Erythroblast (primary cell): ENCODE measurements at regions not wholly inside any gene's neighbourhood (a gene's known extent, or its start where the extent isn't known, plus 50 kb on each side); places are given as distances from the start of the nearest gene placed in this dataset.

Experiments
- DNase-seq, 2 experiments: peaks; one replicate each; lab custom pipeline; 2025; lab: John Stamatoyannopoulos, UW
- GATA1 ChIP-seq: IDR thresholded peaks from 2 replicates; pipeline ENCODE4 v1.6.1; 2011; ENCODE audit warnings: low read depth, mild to moderate bottlenecking, control low read depth, low read length, moderate library complexity
- POLR2A ChIP-seq: IDR thresholded peaks from 2 replicates; pipeline ENCODE4 v1.6.1; 2011; ENCODE audit warnings: mild to moderate bottlenecking, low read length

DNA sequence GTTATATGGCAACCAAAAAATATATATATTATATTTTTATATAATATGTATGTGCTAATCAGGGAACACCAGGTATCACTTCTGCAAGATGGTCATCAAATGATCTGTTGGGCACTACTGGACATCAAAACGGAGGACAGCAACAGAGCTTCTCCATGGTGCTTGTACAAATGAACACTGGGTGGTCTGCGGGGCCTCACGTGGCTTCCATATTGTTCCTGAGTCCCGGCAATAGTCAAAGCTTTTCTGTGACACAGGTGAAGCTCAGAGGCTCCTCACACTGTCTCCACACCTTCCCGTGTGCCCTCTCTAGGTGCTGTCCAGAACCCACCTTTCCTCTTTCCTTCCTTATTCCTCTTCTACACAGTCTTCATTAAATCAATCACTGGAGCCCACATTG, 149.9 kb upstream of the PIRT start:
- TF ChIP-seq POLR2A (no peak), GATA1 (no peak)
- no peak for DNase-seq

DNA sequence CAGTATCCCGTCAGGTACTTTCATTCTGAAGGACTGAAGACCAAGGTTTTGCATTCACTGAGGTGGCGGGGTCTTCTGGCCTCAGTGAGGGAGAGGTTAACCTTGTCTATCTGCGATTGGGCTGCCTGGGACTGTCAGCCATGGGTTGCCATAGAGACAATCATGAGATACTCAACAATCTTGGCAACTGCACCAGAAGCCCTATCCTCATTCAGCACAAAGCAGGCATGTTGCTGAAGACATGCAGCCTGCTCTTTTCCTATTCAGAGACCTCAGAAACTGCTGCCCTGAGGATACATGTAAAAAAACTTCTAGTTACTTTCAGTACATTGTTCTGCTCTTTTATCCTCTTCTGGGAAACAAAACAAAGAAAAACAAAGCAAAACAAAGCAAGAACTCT, 146.3 kb upstream of the PIRT start:
- TF ChIP-seq POLR2A (no peak), GATA1 (no peak)
- DNase-seq, result no peak

DNA sequence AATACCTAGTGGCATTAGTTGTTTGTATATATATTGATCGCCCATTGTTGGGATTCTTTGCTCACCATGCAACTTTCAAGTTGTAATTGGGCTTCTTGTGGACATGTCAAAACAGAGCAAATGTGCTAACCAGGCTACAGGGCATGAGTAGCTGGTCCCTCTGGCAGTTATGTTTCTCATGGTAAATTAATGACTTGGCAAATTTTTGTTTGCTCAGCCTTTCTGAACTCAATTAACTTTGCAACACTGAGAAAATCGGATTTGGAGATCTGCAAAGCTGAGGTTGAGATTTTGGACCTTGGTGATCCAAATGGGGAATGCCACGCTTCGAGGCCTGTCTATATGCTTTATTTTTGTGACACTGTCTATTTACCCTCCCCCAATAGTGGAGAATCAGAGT, 138.5 kb upstream of the PIRT start:
- no peak for DNase-seq
- TF ChIP-seq GATA1 (no peak), POLR2A (no peak)

DNA sequence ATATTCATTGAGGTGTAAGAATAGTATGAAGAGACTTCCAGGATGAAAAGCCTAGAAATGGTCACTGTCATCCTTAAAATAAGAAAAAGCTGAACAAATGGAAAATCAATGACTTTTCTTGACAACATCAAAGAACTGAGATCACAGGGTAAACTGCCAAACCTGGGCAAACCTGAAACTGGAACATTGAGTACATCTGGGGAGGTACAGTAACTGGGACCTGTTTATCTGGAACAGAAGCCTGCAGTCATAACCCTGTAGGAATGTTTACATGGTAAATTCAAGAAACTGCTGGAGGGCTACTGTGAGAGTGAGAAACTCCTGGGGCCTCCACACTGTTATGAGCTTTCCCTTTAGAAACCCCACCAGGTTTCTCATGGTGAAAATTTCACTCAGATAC, 130.1 kb upstream of the PIRT start:
- no peak for DNase-seq
- TF ChIP-seq GATA1 (no peak), POLR2A (no peak)

DNA sequence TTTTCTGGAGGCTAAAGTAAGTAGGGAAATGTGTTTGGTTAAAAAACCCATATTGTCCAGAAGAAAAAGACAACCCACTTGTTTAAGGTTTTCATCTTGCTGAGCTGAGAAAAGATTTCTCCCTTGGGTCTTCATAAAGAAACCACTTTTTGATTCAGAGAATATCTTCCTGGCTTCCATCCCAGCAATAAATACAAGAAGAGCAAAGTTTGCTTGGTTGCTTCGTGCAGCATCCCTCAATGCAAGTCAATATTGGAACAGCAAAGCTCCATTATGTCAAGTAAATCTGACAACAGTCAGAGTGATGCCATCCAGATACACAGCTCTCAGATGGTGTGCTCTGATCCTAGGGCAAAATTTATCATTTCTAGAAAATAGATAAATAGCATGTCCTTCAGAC, 118.9 kb upstream of the PIRT start:
- no peak for DNase-seq
- TF ChIP-seq POLR2A (no peak), GATA1 (no peak)

GRCh38 chr17:10944819-10945218, 106.9 kb upstream of the PIRT start:
- TF ChIP-seq POLR2A (no peak), GATA1 (no peak)
- DNase-seq, result no peak

DNA sequence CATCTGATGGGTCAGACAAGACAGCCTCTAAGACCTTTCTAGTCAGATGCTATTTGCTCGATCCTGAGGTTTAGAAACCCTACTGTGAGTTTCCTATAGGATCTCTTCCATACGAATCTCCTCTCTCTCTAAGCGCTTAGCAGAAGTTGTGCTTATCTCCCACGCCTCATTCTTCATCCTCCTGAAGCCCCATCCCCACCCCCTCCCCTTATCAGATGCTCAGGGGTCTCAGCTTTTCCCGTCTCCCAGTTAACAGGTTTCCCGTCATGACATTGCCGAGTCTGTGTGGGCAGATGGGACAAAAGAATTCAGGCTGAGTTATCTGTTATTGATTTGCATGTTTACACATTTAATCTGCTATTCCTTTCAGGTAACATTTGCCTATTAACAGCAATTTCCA, 99.0 kb upstream of the PIRT start:
- TF ChIP-seq GATA1 (no peak), POLR2A (no peak)
- no peak for DNase-seq

DNA sequence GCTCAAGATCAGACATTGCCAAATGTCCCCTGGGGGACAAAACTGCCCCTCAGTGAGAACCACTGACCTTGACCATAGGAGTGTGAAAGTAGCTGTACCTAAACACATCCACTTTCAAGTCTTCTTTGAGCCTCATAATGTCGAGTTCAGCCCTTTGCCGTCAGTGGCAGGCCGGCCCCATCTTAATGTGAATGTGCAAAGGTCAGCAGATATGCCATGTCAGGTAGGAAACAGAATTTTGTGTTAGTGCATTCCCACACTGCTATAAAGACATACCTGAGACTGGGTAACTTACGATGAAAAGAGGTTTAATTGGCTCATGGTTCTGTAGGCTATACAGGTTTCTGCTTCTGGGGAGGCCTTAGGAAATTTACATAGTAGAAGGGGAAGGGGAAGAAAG, 95.1 kb upstream of the PIRT start:
- no peak for TF ChIP-seq POLR2A
- TF ChIP-seq GATA1, result no peak
- no peak for DNase-seq

DNA sequence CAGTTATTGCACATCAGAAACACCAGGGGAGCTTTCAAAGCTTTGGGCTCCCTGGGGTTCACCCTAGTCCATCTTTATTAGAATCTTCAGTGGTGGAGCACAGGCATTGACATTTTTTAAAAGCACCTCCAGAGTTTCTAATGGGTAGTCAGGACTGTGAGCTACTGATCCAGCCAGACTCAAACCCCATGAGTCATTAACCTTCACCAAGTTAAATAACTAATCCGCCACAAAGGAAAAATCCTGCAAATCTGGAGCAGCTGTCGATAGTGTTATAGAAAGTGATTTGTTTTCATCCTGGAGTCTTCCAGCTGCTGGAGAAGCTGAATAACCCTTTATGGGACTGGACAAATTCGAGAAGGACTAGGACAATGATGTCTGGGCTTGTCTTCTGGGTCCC, 93.2 kb upstream of the PIRT start:
- no peak for DNase-seq
- TF ChIP-seq GATA1 (no peak), POLR2A (no peak)

GRCh38 chr17:10927712-10928111, 89.8 kb upstream of the PIRT start:
- no peak for DNase-seq
- TF ChIP-seq GATA1, result no peak
- TF ChIP-seq POLR2A, result no peak

DNA sequence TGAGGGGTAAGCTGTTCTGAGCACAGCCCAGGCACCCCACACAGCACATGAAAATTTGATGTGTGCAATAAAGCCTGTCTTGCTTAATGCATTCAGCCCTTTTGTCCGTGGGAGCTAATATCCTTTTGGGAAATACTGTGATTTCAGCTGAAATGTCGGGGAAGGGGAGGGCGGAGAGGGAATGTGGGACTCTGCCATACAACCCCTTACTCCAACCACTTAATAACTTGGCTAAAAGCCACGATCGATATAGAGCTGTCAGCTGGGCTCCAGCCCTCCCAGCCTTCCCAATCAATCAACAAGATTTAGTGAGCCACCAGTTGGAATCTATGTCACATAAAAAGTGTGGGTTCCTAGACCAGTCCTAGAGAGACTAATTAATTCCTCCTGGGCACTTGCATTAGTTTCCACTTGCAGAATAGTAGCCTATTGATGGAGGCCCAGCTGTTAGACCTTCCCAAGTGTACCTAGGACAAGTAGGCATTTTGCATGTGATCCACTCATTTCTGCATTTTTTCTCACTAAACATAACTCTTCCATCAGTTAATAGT, 82.7 kb upstream of the PIRT start:
- DNase-seq, result no peak
- TF ChIP-seq POLR2A (no peak), GATA1 (no peak)

DNA sequence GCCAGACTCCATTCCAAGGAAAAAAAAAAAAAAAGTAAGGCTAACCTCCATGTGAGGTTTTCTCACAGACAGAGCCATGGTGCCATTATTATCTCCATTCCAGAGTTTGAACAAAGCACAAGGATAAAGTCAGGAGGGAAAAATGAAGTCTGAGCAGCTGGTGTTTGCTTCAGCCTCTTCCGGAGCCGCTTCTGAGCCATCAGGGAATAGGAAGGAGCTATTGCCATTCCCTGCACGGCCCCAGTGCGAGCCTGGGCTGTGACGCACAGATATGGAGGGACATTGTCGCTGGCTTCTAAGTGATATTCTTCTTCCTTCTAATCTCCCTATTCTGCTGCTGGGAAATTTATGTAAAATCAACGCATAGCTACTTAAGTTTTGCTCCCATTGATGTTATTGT, 69.5 kb upstream of the PIRT start:
- DNase-seq, result no peak
- TF ChIP-seq POLR2A (no peak), GATA1 (no peak)

DNA sequence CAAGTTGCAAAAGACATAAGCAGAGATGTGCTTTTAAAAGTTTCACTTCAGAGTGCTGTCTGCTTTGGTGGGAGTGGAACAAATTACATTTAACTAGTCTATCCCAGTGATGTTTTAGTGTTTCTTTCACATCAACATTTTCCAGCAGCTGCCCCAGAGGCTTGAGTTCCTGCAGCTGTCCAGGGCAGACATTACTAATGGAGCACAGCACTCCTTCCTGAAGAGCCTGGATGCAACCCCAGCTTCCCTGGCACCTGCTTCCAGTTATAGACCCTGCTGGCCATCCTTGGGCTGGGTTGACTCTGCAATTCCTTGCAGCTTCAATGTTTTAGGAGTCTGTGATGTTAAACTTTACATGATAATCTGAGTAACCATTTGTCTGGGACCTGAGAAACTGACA, 61.4 kb upstream of the PIRT start:
- no peak for TF ChIP-seq GATA1
- TF ChIP-seq POLR2A, result no peak

DNA sequence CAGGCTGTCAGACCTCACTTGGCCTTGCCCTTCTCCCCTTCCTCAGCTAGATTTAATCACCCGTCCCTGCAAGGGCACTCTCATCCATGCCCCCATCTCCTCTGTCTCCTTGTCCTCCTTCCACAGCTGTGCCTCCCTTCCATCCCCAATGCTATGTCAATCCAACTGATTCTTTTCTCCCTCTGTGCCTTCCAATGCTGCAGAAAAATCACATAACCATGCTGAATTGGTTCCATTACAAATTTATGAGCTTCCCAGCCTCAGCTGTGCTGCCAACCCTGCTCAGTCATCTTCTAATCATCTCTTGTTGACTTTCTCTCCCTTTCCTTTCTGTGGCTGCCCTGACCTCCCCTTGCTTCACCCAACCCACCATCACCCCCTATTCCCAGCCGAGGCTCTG, 56.3 kb upstream of the PIRT start:
- no peak for TF ChIP-seq POLR2A
- no peak for TF ChIP-seq GATA1
- no peak for DNase-seq

More for the DNA sequence above, 61.4 kb upstream of the PIRT start:
- no peak for DNase-seq

GRCh38 chr17:10888858-10889257, 51.0 kb upstream of the PIRT start:
- TF ChIP-seq GATA1, result no peak
- TF ChIP-seq POLR2A, result no peak
- no peak for DNase-seq
